AG09319 (cell line): ENCODE measurements at regions not wholly inside any gene's neighbourhood (a gene's known extent, or its start where the extent isn't known, plus 50 kb on each side); places are given as distances from the start of the nearest gene placed in this dataset.

Experiments used
- DNase-seq: peaks from one replicate; pipeline ENCODE4 v3.0.0-alpha.2; 2010; ENCODE audit warnings: low read depth; ENCODE audit errors: extremely low read depth
- TF ChIP-seq, protein P1 (sequence below): IDR thresholded peaks from 2 replicates; pipeline ENCODE4 v1.5.1; 2011; ENCODE audit warnings: low read depth, mild to moderate bottlenecking, inconsistent platforms, low read length, moderate library complexity

DNA sequence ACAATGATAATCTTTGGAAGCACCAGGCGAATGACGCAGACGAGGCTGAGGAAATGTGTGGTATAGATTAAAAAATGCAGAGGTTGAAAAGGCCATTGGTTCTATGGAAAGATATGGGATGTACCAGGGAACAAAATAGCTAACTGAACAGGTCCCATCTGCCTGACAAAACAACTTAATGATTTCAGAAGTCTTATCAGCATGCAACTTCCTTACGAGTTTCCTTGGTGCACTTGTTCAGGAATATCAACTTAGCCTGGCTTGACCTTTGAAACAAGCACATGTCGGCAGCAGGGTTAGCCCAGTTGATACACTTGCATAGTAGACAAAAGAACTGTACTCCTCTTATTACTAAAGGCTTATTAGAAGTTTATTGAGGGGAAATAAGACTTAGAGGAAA lies 90.9 kb upstream of the CDH11 start:
- no peak for DNase-seq
- TF ChIP-seq, protein P1, sequence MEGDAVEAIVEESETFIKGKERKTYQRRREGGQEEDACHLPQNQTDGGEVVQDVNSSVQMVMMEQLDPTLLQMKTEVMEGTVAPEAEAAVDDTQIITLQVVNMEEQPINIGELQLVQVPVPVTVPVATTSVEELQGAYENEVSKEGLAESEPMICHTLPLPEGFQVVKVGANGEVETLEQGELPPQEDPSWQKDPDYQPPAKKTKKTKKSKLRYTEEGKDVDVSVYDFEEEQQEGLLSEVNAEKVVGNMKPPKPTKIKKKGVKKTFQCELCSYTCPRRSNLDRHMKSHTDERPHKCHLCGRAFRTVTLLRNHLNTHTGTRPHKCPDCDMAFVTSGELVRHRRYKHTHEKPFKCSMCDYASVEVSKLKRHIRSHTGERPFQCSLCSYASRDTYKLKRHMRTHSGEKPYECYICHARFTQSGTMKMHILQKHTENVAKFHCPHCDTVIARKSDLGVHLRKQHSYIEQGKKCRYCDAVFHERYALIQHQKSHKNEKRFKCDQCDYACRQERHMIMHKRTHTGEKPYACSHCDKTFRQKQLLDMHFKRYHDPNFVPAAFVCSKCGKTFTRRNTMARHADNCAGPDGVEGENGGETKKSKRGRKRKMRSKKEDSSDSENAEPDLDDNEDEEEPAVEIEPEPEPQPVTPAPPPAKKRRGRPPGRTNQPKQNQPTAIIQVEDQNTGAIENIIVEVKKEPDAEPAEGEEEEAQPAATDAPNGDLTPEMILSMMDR = no peak

DNA sequence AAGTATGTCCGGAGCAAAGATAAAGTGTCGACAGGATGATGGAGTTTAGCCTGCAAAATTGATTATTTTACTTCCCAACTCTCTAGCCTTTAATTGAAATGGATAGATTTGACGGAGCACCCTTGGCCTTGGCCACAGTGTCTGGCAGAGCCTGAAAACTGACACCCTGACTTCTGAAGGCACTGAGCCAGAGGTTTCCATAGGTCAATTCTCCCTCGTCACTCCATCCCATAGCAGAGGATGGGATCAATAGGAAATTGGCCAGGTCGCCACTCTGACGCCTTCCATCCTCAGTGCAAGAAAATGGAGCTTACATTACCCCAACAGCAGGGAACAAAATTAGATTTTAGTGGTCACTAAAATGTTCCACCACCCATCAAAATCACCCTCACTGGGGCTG lies 90.4 kb upstream of the CDH11 start:
- TF ChIP-seq, protein P1 = no peak
- no peak for DNase-seq

DNA sequence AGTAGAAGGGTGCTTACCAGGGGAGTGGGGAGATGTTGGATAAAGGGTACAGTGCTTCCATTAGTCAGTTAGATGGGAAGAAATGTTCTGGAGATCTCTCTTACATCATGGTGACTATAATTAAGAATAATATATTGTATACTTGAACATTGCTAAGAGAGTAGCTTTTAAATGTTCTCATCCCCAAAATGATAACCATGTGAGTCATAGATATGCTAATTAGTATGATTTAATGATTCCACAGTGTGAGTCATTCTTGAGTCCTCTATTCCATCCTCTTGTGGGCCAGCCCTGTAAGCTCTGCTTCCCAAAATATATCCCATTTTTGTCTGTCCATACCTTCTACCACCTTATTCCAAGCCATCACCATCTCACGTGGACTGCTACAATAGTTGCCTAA lies 80.6 kb upstream of the CDH11 start:
- DNase-seq = no peak
- TF ChIP-seq, protein P1 = no peak

DNA sequence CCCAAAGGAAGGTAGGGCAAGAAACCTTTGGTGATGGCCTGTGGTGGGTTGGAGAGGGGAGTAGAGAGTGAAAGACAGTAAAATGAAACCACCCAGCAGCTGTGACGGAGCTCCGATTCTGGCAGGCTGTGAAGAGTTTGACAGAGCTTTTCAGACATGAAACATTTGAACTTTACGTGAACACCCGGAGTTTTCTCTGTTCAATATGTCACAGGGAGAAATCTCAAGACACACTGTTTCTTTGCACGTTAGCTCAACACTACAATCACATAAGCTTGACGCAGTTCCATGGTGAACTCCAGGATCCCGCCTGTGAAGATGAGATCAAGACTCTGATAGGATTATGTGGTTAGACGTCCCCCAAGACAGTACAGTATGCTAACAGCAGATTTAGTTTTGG lies 79.6 kb upstream of the CDH11 start:
- DNase-seq = no peak
- TF ChIP-seq, protein P1 = no peak

DNA sequence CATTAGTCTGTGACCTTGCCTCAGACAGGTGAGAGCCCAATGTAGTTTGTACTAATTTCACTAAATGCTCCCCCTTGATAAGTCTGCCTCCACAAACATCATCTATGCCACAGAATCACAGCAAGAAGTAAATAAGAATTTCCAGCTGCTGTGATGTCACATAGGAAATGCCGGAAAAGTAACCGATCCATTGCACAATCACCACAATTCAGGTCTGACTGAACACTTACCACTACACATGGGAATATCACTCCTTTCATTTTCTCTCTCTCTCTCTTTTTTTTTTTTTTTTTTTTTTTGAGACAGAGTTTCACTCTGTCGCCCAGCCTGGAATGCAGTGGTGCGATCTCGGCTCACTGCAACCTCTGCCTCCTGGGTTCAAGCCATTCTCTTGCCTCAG lies 79.0 kb upstream of the CDH11 start:
- no peak for DNase-seq
- TF ChIP-seq, protein P1 = no peak

DNA sequence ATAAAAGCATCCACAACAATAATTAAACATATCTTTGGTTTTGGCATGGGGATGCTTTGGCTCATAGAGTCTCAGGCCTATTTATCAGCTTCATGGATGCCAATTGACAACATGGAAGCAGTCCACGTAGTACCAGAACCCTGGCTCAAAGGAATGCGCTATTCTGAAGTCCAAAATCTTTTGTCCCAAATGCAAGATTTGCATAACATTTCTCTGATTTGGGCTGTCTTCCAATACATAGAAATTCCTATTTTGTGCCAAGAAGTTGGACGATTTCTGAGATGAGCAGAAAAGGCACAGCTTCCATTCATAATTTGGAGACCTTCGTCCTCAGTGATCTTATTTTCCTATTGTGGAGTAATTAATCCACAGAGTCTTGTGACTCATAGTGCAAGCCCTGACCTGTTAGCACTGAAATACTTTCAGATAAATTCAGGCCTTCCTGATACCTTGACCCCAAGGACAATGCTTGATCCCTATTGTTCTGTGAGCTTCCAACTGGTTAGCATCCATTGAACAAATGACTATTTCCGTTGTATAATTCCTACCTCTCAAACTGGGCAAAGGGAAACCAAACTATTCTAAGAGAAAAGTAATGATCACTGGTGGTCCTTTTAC lies 78.4 kb upstream of the CDH11 start:
- TF ChIP-seq, protein P1 = no peak
- DNase-seq = no peak

DNA sequence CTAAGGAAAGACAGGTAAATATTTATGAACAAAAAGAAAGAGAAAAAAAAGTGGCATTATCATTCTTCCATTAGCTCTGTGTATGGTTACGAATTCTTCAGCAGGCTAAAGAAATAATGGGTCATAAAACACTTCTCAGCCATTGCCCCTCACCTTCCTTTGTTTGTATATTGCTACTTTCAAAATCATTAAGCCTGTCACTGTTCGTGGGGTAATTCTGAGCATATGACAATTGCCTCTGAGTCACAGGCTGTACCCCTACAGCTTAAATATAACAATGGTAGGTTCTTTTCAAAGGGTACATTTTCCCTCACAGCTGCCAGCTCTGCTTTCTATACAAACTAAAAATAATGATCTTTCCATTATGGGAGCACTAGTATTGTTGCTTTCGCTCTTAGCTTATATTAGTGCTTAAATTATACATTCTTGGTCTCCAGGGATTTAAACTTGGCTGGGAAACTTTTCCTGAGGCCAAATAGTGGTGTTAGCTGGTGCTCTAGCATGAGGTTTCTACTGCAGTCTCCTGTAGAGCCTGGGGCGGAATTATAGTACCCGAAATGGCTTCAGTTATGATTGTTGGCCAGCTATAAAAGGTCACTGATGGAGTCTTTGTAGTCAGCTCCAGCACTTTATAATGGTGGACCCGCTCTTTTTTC lies 74.7 kb upstream of the CDH11 start:
- DNase-seq = no peak
- TF ChIP-seq, protein P1 = no peak
